Posterior vena cava (tissue), 2 donors: ENCODE measurements at regions not wholly inside any gene's neighbourhood (a gene's known extent, or its start where the extent isn't known, plus 50 kb on each side); places are given as distances from the start of the nearest gene placed in this dataset.

Experiments
- DNase-seq: peaks from one replicate; pipeline ENCODE4 v3.0.0-alpha.2; 2020; ENCODE audit warnings: low spot score
- intact Hi-C, 2 donors: fragments of 100-400 bp; cut with DNase I; formaldehyde crosslinking; loops; one replicate each; pipeline versions ENCODE4 v1.14.1 to v1.14.2; 2022 to 2023
- donor health status: DM: yes; HTN: yes; CAD: no.
- donor health status: DM: yes; HTN: yes; CAD: no.

GRCh38 chr7:41224063-41224763 lies 478.7 kb downstream of the INHBA start:
- no peak for DNase-seq
- intact Hi-C loops: no loop called here

GRCh38 chr7:41222746-41223145 lies 480.1 kb downstream of the INHBA start:
- intact Hi-C loops: no loop called here
- DNase-seq: no peak

GRCh38 chr7:41220266-41220665 lies 482.6 kb downstream of the INHBA start:
- no peak for DNase-seq
- intact Hi-C loops: no loop called here

- DNase-seq: no peak
- intact Hi-C loops: no loop called here
These were observed 483.6 kb downstream of the INHBA start for GRCh38 chr7:41219276-41219675.

GRCh38 chr7:41217306-41217705 lies 485.6 kb downstream of the INHBA start:
- no peak for DNase-seq
- intact Hi-C loops: no loop called here

- intact Hi-C loops: no loop called here
- DNase-seq: no peak
These were observed 495.7 kb downstream of the INHBA start for GRCh38 chr7:41207141-41207540.

- intact Hi-C loops: no loop called here
- DNase-seq: no peak
These were observed 496.6 kb downstream of the INHBA start for GRCh38 chr7:41206267-41206666.

- DNase-seq: no peak
- intact Hi-C loops: no loop called here
These were observed 497.3 kb downstream of the INHBA start for GRCh38 chr7:41205600-41205999.

GRCh38 chr7:41203542-41203941 lies 499.3 kb downstream of the INHBA start:
- intact Hi-C loops: no loop called here
- DNase-seq: no peak

GRCh38 chr7:41201021-41201420 lies 501.9 kb downstream of the INHBA start:
- DNase-seq: no peak
- intact Hi-C loops: no loop called here

GRCh38 chr7:41199136-41199535 lies 503.8 kb downstream of the INHBA start:
- intact Hi-C loops: no loop called here
- DNase-seq: no peak

- DNase-seq: no peak
- intact Hi-C loops: no loop called here
These were observed 504.4 kb downstream of the INHBA start for GRCh38 chr7:41198502-41198901.

GRCh38 chr7:41197769-41198168 lies 505.1 kb downstream of the INHBA start:
- intact Hi-C loops: no loop called here
- no peak for DNase-seq

GRCh38 chr7:41193738-41194282 lies 509.1 kb downstream of the INHBA start:
- intact Hi-C loops: no loop called here
- DNase-seq: no peak

- intact Hi-C loops: no loop called here
- no peak for DNase-seq
These were observed 512.3 kb downstream of the INHBA start for GRCh38 chr7:41190581-41190980.

- intact Hi-C loops: no loop called here
- no peak for DNase-seq
These were observed 513.0 kb downstream of the INHBA start for GRCh38 chr7:41189866-41190265.

GRCh38 chr7:41188163-41189130 lies 514.4 kb downstream of the INHBA start:
- intact Hi-C loops: no loop called here

GRCh38 chr7:41187322-41187721 lies 515.6 kb downstream of the INHBA start:
- intact Hi-C loops: no loop called here
- DNase-seq: no peak

More at GRCh38 chr7:41188163-41189130, 514.4 kb downstream of the INHBA start:
- DNase-seq: no peak

- no peak for DNase-seq
- intact Hi-C loops: no loop called here
These were observed 517.0 kb downstream of the INHBA start for GRCh38 chr7:41185851-41186250.

- no peak for DNase-seq
- intact Hi-C loops: no loop called here
These were observed 519.1 kb downstream of the INHBA start for GRCh38 chr7:41183741-41184140.
